Prostate gland (tissue), 2 donors: ENCODE measurements at regions not wholly inside any gene's neighbourhood (a gene's known extent, or its start where the extent isn't known, plus 50 kb on each side); places are given as distances from the start of the nearest gene placed in this dataset.

Experiments used
- DNase-seq: peaks from one replicate; pipeline ENCODE4 v3.0.0-alpha.2; 2019; ENCODE audit warnings: low spot score
- H3K27ac ChIP-seq, 2 donors: fragments of 200-600 bp; sonication (generic); 2 replicates each; pipeline ENCODE4 v1.5.1; 2017 to 2019
- H3K27me3 ChIP-seq: fragments of 200-600 bp; sonication (generic); replicated peaks from 2 replicates; pipeline ENCODE4 v1.5.1; 2019; ENCODE audit not compliant: insufficient read depth
- H3K36me3 ChIP-seq, 2 donors: fragments of 200-600 bp; sonication (generic); 1 replicate in 1 of 2; 2 replicates in 1 of 2; pipeline versions ENCODE4 v1.5.1 to v1.8.1; 2017 to 2019
- H3K4me1 ChIP-seq: fragments of 200-600 bp; sonication (generic); replicated peaks from 2 replicates; pipeline ENCODE4 v1.5.1; 2019
- H3K4me3 ChIP-seq, 2 donors: fragments of 200-600 bp; sonication (generic); 2 replicates each; pipeline ENCODE4 v1.5.1; 2017 to 2019
- H3K9me3 ChIP-seq: fragments of 200-600 bp; sonication (generic); 2 replicates; pipeline ENCODE4 v1.5.1; 2017
- POLR2A ChIP-seq: fragments of 450-650 bp; IDR thresholded peaks from one replicate; pipeline ENCODE4 v1.6.1; 2016; ENCODE audit warnings: antibody characterized with exemption, mild to moderate bottlenecking
- POLR2AphosphoS5 ChIP-seq: sonication (generic); formaldehyde crosslinking; IDR thresholded peaks from one replicate; pipeline ENCODE4 v1.6.1; 2017; ENCODE audit warnings: antibody characterized with exemption
- WGBS: methylation state at CpG from one replicate; pipeline ENCODE4 v1.1.5; 2018; 5-methylcytosine and 5-hydroxymethylcytosine counted together
- intact Hi-C: fragments of 100-400 bp; cut with DNase I; formaldehyde crosslinking; loops from one replicate; pipeline ENCODE4 v1.14.2; 2022
- TF ChIP-seq, protein P1 (sequence below), 4 experiments: fragments of 200-600 bp in 2 of 4; fragments of 450-650 bp in 2 of 4; sonication (generic) in 2 of 4; IDR thresholded peaks; 1 replicate in 3 of 4; 2 replicates in 1 of 4; pipeline ENCODE4 v1.5.1; 2016 to 2019; ENCODE audit warnings: antibody characterized with exemption in 4 of 4, mild to moderate bottlenecking in 2 of 4, moderate library complexity in 2 of 4

DNA sequence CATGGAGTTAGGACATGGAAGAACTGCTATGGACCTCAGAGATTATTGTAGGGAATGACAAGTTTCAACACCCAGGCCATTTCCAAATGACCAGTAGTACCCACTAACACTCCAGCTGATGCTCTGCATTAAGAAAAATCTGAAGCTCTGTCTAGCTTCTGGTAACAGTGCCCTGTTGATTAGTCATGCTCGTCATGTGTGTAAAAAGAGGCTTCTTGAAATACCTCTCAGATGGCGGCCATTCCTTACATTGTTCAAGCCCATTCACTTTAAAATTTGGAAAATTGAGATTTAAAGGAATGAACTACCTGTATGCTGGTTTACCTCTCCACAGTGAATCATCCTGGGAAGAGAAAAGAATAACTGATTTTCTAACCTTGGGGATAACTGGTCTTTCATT is 527.9 kb upstream of the ARGLU1 start:
- intact Hi-C loops, result no loop called here
- H3K9me3 ChIP-seq, result no peaks in the 10 kb centered on the region
- H3K27ac ChIP-seq, result no peak overlapping the region
- H3K27me3 ChIP-seq, result no peaks in the 10 kb centered on the region
- H3K4me3 ChIP-seq, result no peak overlapping the region
- no peaks in the 10 kb centered on the region for H3K36me3 ChIP-seq
- no peak for DNase-seq
- no peak for TF ChIP-seq POLR2AphosphoS5
- TF ChIP-seq, protein P1, sequence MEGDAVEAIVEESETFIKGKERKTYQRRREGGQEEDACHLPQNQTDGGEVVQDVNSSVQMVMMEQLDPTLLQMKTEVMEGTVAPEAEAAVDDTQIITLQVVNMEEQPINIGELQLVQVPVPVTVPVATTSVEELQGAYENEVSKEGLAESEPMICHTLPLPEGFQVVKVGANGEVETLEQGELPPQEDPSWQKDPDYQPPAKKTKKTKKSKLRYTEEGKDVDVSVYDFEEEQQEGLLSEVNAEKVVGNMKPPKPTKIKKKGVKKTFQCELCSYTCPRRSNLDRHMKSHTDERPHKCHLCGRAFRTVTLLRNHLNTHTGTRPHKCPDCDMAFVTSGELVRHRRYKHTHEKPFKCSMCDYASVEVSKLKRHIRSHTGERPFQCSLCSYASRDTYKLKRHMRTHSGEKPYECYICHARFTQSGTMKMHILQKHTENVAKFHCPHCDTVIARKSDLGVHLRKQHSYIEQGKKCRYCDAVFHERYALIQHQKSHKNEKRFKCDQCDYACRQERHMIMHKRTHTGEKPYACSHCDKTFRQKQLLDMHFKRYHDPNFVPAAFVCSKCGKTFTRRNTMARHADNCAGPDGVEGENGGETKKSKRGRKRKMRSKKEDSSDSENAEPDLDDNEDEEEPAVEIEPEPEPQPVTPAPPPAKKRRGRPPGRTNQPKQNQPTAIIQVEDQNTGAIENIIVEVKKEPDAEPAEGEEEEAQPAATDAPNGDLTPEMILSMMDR (IDR thresholded peaks at IDR 0.05), result no peak
- no peak for TF ChIP-seq POLR2A
- WGBS, result 90% methylated on average over 2 of the region's 2 CpGs
- no peaks in the 10 kb centered on the region for H3K4me1 ChIP-seq

- intact Hi-C loops, result no loop called here
- WGBS, result 71% methylated on average over 1 of the region's 1 CpG
- Histone ChIP-seq H3K9me3 (no peaks in the 10 kb centered on the region), H3K27ac (no peak overlapping the region), H3K4me3 (no peak overlapping the region), H3K36me3 (no peaks in the 10 kb centered on the region), H3K27me3 (no peaks in the 10 kb centered on the region), H3K4me1 (no peaks in the 10 kb centered on the region)
- no peak for DNase-seq
- TF ChIP-seq POLR2AphosphoS5 (no peak), POLR2A (no peak)
- TF ChIP-seq, protein P1 (IDR thresholded peaks at IDR 0.05), result no peak
Observed at GRCh38 chr13:107091861-107092260, 523.9 kb upstream of the ARGLU1 start.

DNA sequence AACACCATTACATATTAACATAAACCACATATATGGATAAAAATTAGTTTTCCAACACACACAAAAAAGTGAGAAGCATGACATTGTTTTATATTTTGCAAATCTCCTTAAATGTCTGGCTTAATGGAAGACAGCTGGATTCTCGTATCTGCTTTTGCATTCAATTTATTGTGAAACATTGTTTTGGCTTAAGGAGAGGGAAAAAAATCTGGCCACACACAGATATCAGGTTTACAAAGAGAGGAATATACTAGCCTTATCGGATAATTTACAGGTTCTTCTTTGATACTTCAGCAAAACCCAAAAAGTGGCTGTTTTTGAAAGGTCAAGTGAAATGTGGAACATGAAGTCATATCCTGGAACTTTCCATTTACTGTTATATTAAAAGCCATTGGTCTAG is 523.5 kb upstream of the ARGLU1 start:
- no peak overlapping the region for H3K27ac ChIP-seq
- no peaks in the 10 kb centered on the region for H3K4me1 ChIP-seq
- H3K27me3 ChIP-seq, result no peaks in the 10 kb centered on the region
- DNase-seq, result no peak
- H3K36me3 ChIP-seq, result no peaks in the 10 kb centered on the region
- TF ChIP-seq, protein P1 (IDR thresholded peaks at IDR 0.05), result no peak
- intact Hi-C loops, result no loop called here
- 65% methylated on average over 2 of the region's 2 CpGs for WGBS
- no peaks in the 10 kb centered on the region for H3K9me3 ChIP-seq
- H3K4me3 ChIP-seq, result no peak overlapping the region

- Histone ChIP-seq H3K4me1 (no peaks in the 10 kb centered on the region), H3K4me3 (no peak overlapping the region), H3K9me3 (no peaks in the 10 kb centered on the region), H3K36me3 (no peaks in the 10 kb centered on the region), H3K27me3 (no peaks in the 10 kb centered on the region), H3K27ac (no peak overlapping the region)
- TF ChIP-seq, protein P1 (IDR thresholded peaks at IDR 0.05), result no peak
- no peak for TF ChIP-seq POLR2A
- TF ChIP-seq POLR2AphosphoS5, result no peak
- intact Hi-C loops, result no loop called here
- 98% methylated on average over 1 of the region's 1 CpG for WGBS
- DNase-seq, result no peak
Observed at GRCh38 chr13:107088061-107088460, 520.1 kb upstream of the ARGLU1 start.

DNA sequence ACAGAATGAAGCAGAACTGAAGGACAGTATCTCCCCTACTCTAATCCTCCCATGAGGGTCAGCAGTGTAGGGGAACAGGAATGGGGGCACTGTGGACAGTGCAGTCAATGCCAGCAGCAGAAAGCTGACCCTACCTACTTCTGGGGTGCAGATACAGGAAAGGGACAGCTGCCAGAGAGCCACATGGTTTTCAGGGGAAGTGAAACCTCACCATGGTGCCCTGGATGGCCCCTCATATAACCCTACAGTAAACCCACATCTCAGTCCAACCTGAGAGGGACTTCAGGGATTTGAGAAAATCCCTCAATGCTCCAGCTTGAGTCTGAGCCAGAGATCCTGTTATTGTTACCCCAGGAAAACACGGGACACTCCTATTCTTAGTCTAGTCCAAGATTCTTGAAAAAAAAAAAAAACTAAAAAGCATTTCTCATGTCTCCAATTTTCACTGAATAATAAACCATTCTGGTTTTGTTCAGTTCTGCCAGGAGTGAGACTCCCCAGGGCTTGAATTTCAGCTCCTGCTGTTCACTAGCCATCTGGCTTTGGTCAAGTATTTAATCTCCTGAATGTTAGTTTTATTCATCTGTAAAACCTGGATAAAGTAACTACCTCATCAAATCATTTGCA is 511.6 kb upstream of the ARGLU1 start:
- TF ChIP-seq POLR2A, result no peak
- TF ChIP-seq POLR2AphosphoS5, result no peak
- TF ChIP-seq, protein P1 (IDR thresholded peaks at IDR 0.05), result no peak
- Histone ChIP-seq H3K36me3 (no peaks in the 10 kb centered on the region), H3K4me3 (no peak overlapping the region), H3K27me3 (no peaks in the 10 kb centered on the region), H3K4me1 (no peaks in the 10 kb centered on the region), H3K9me3 (no peaks in the 10 kb centered on the region), H3K27ac (no peak overlapping the region)
- intact Hi-C loops, result no loop called here
- no peak for DNase-seq
- WGBS, result 17% methylated on average over 1 of the region's 1 CpG
